ENCODE measurements at regions not wholly inside any gene's neighbourhood (a gene's known extent, or its start where the extent isn't known, plus 50 kb on each side); places are given as distances from the start of the nearest gene placed in this dataset.

DNA sequence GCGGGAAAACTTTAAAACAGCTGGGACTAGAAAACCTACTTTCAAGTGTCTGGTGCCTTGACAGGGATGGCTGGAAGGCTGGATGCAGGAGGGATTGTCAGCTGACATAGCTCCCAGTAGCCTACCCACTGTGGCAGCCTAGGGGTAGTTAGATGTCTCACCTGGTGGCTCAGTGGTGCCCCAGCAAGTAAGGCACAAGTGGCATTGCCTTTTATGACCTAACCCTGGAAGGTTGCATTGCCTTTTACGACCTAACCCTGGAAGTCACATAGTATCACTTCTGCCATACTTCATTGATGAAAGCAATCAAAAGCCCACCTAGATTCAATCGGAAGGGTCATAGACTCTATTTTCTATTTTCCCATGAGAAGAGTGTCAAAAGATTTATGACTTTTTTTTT lies 724.7 kb upstream of the TBX3 start:
- no peaks in the 10 kb centered on the region for H3K9me2 ChIP-seq
- peaks cover 2% of the 10 kb centered on the region for H3F3A ChIP-seq (replicated peaks; ENCODE audit: insufficient read depth)
- H2AFZ ChIP-seq (ENCODE audit: low read depth): no peak overlapping the region
- 92% methylated on average over 3 of the region's 3 CpGs for WGBS (ENCODE audit: low lambda C conversion rate)
- ChIA-PET POLR2A (no interaction called here), CTCF (no interaction called here)
- no peak overlapping the region for H3K27ac ChIP-seq (ENCODE audit: low read depth in 2 of 2, low read length in 1 of 2)
- H3K27me3 ChIP-seq (ENCODE audit: insufficient read depth): no peaks in the 10 kb centered on the region
- TF ChIP-seq, protein P1, sequence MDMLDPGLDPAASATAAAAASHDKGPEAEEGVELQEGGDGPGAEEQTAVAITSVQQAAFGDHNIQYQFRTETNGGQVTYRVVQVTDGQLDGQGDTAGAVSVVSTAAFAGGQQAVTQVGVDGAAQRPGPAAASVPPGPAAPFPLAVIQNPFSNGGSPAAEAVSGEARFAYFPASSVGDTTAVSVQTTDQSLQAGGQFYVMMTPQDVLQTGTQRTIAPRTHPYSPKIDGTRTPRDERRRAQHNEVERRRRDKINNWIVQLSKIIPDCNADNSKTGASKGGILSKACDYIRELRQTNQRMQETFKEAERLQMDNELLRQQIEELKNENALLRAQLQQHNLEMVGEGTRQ (IDR thresholded peaks at IDR 0.05; ENCODE audit: borderline replicate concordance, low read depth, low read length): no peak
- no peak for TF ChIP-seq SMC3 (IDR thresholded peaks at IDR 0.05; ENCODE audit: low read depth, low read length)
- TF ChIP-seq, protein P2, sequence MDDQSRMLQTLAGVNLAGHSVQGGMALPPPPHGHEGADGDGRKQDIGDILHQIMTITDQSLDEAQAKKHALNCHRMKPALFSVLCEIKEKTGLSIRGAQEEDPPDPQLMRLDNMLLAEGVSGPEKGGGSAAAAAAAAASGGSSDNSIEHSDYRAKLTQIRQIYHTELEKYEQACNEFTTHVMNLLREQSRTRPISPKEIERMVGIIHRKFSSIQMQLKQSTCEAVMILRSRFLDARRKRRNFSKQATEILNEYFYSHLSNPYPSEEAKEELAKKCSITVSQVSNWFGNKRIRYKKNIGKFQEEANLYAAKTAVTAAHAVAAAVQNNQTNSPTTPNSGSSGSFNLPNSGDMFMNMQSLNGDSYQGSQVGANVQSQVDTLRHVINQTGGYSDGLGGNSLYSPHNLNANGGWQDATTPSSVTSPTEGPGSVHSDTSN (IDR thresholded peaks at IDR 0.05): no peak
- no peak for TF ChIP-seq FOXM1 (IDR thresholded peaks at IDR 0.05; ENCODE audit: low read depth)
- no peak for TF ChIP-seq RCOR1 (IDR thresholded peaks at IDR 0.05; ENCODE audit: low read length)
- no peak for TF ChIP-seq ZBTB33 (IDR thresholded peaks at IDR 0.05; ENCODE audit: borderline replicate concordance, low read depth)
- no peak for TF ChIP-seq CHD2 (IDR thresholded peaks at IDR 0.05; ENCODE audit: low read length, partially characterized antibody)
- no peak for TF ChIP-seq TEAD4 (IDR thresholded peaks at IDR 0.05; ENCODE audit: borderline replicate concordance, insufficient read depth)
- TF ChIP-seq GATA2 (CRISPR knock-in tag; IDR thresholded peaks at IDR 0.05): no peak
- no peak for TF ChIP-seq RAD21 (IDR thresholded peaks at IDR 0.05; ENCODE audit: low read length)
- TF ChIP-seq YY1 (IDR thresholded peaks at IDR 0.05; ENCODE audit: low read depth): no peak
- TF ChIP-seq, protein P3, sequence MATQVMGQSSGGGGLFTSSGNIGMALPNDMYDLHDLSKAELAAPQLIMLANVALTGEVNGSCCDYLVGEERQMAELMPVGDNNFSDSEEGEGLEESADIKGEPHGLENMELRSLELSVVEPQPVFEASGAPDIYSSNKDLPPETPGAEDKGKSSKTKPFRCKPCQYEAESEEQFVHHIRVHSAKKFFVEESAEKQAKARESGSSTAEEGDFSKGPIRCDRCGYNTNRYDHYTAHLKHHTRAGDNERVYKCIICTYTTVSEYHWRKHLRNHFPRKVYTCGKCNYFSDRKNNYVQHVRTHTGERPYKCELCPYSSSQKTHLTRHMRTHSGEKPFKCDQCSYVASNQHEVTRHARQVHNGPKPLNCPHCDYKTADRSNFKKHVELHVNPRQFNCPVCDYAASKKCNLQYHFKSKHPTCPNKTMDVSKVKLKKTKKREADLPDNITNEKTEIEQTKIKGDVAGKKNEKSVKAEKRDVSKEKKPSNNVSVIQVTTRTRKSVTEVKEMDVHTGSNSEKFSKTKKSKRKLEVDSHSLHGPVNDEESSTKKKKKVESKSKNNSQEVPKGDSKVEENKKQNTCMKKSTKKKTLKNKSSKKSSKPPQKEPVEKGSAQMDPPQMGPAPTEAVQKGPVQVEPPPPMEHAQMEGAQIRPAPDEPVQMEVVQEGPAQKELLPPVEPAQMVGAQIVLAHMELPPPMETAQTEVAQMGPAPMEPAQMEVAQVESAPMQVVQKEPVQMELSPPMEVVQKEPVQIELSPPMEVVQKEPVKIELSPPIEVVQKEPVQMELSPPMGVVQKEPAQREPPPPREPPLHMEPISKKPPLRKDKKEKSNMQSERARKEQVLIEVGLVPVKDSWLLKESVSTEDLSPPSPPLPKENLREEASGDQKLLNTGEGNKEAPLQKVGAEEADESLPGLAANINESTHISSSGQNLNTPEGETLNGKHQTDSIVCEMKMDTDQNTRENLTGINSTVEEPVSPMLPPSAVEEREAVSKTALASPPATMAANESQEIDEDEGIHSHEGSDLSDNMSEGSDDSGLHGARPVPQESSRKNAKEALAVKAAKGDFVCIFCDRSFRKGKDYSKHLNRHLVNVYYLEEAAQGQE (IDR thresholded peaks at IDR 0.05; ENCODE audit: low read depth, low read length): no peak
- H3K4me3 ChIP-seq (ENCODE audit: low read depth in 2 of 2, low read length in 1 of 2): no peak overlapping the region
- H3K79me2 ChIP-seq (ENCODE audit: insufficient read depth): no peaks in the 10 kb centered on the region
- no peaks in the 10 kb centered on the region for H4K20me1 ChIP-seq (ENCODE audit: insufficient read depth)
- H3K4me1 ChIP-seq (ENCODE audit: control insufficient read depth in 1 of 2, insufficient read depth in 2 of 2, low read depth in 1 of 2, low read length in 1 of 2): peaks cover 0 to 3% of the 10 kb centered on the region in 2 experiments; a peak in 2 of 4 replicates
- no peaks in the 10 kb centered on the region for H3K9me3 ChIP-seq
- no peak for DNase-seq
- no peaks in the 10 kb centered on the region for H3K36me3 ChIP-seq (replicated peaks in 1 of 2; ENCODE audit: control insufficient read depth in 1 of 2, insufficient read depth in 2 of 2, low read length in 1 of 2)
- H3K9ac ChIP-seq: no peak overlapping the region
- no peak overlapping the region for H3K4me2 ChIP-seq

Data from SK-N-SH (cell line).